Fibroblast of upper back skin (primary cell): ENCODE measurements at regions not wholly inside any gene's neighbourhood (a gene's known extent, or its start where the extent isn't known, plus 50 kb on each side); places are given as distances from the start of the nearest gene placed in this dataset.

ENCODE experiments used
- DNase-seq: peaks from one replicate; pipeline ENCODE4 v3.0.0-alpha.2; 2013

- no peak for DNase-seq
Observed at GRCh38 chr3:194928831-194929577, 243.3 kb downstream of the FAM43A start.

- DNase-seq: no peak
Observed at GRCh38 chr3:194929578-194929960, 243.9 kb downstream of the FAM43A start.

- DNase-seq: peak; percentile 90
Observed at GRCh38 chr3:194930377-194931204, 244.9 kb downstream of the FAM43A start.

- no peak for DNase-seq
Observed at GRCh38 chr3:194931347-194931746, 245.7 kb downstream of the FAM43A start.

GRCh38 chr3:194931865-194932264 lies 246.2 kb downstream of the FAM43A start:
- DNase-seq: no peak

- no peak for DNase-seq
Observed at GRCh38 chr3:194933465-194933864, 247.8 kb downstream of the FAM43A start.

GRCh38 chr3:194935061-194935460 lies 249.4 kb downstream of the FAM43A start:
- DNase-seq: peak; percentile 35

- DNase-seq: no peak
Observed at GRCh38 chr3:194935632-194936470, 250.2 kb downstream of the FAM43A start.

GRCh38 chr3:194936659-194937058 lies 251.0 kb downstream of the FAM43A start:
- no peak for DNase-seq

GRCh38 chr3:194937144-194937543 lies 251.5 kb downstream of the FAM43A start:
- DNase-seq: no peak

- no peak for DNase-seq
Observed at GRCh38 chr3:194937882-194938321, 252.2 kb downstream of the FAM43A start.

GRCh38 chr3:194938845-194939531 lies 253.3 kb downstream of the FAM43A start:
- no peak for DNase-seq

GRCh38 chr3:194939532-194939909 lies 253.8 kb downstream of the FAM43A start:
- no peak for DNase-seq

GRCh38 chr3:194939949-194940770 lies 254.5 kb downstream of the FAM43A start:
- no peak for DNase-seq

GRCh38 chr3:194941360-194941955 lies 255.8 kb downstream of the FAM43A start:
- DNase-seq: no peak

- DNase-seq: no peak
Observed at GRCh38 chr3:194941956-194942511, 256.4 kb downstream of the FAM43A start.

- DNase-seq: no peak
Observed at GRCh38 chr3:194944526-194944925, 258.8 kb downstream of the FAM43A start.

- no peak for DNase-seq
Observed at GRCh38 chr3:194945508-194945907, 259.8 kb downstream of the FAM43A start.

- no peak for DNase-seq
Observed at GRCh38 chr3:194946091-194946490, 260.4 kb downstream of the FAM43A start.

- no peak for DNase-seq
Observed at GRCh38 chr3:194949592-194949991, 263.9 kb downstream of the FAM43A start.
